Thyroid gland (tissue), 4 donors: ENCODE measurements at regions not wholly inside any gene's neighbourhood (a gene's known extent, or its start where the extent isn't known, plus 50 kb on each side); places are given as distances from the start of the nearest gene placed in this dataset.
A peak's percentile ranks its signal among the peaks of the same experiment; 100 is the strongest.

ENCODE experiments used
- DNase-seq, 2 donors: peaks; one replicate each; pipeline ENCODE4 v3.0.0-alpha.2; 2019
- H3K27ac ChIP-seq, 3 donors: fragments of 200-600 bp; sonication (generic); 1 replicate in 2 of 3; 2 replicates in 1 of 3; pipeline ENCODE4 v1.5.1; 2016 to 2019; ENCODE audit warnings: mild to moderate bottlenecking in 1 of 3, moderate library complexity in 1 of 3
- H3K27me3 ChIP-seq: fragments of 200-600 bp; sonication (generic); one replicate; pipeline ENCODE4 v1.5.1; 2019
- H3K36me3 ChIP-seq, 2 donors: fragments of 200-600 bp; sonication (generic); one replicate each; pipeline ENCODE4 v1.5.1; 2016 to 2019
- H3K4me1 ChIP-seq, 2 donors: fragments of 200-600 bp; sonication (generic); one replicate each; pipeline ENCODE4 v1.5.1; 2017 to 2019
- H3K4me3 ChIP-seq, 3 donors: fragments of 200-600 bp; sonication (generic); replicated peaks in 1 of 3; 1 replicate in 2 of 3; 2 replicates in 1 of 3; pipeline ENCODE4 v1.5.1; 2016; ENCODE audit warnings: mild to moderate bottlenecking in 1 of 3
- H3K9me3 ChIP-seq: fragments of 200-600 bp; sonication (generic); one replicate; pipeline ENCODE4 v1.5.1; 2017
- POLR2A ChIP-seq, 2 donors: fragments of 450-650 bp; IDR thresholded peaks; one replicate each; pipeline ENCODE4 v1.6.1; 2017; ENCODE audit warnings: antibody characterized with exemption in 2 of 2, mild to moderate bottlenecking in 2 of 2, moderate library complexity in 1 of 2
- WGBS, 2 donors: methylation state at CpG; one replicate each; pipeline ENCODE4 v1.1.5; 2017; 5-methylcytosine and 5-hydroxymethylcytosine counted together
- intact Hi-C: fragments of 100-400 bp; cut with DNase I; formaldehyde crosslinking; loops from one replicate; pipeline ENCODE4 v1.15.1; 2023
- TF ChIP-seq, protein P1 (sequence below), 6 experiments: fragments of 200-600 bp in 3 of 6; fragments of 450-650 bp in 3 of 6; sonication (generic) in 3 of 6; IDR thresholded peaks; one replicate each; pipeline ENCODE4 v1.5.1; 2016 to 2019; ENCODE audit warnings: antibody characterized with exemption in 6 of 6, mild to moderate bottlenecking in 2 of 6, inconsistent platforms in 1 of 6, moderate library complexity in 1 of 6

- WGBS, 2 donors, result 23 to 39% methylated on average over 8 of the region's 8 CpGs
- Histone ChIP-seq H3K27ac (no peak overlapping the region), H3K4me3 (no peak overlapping the region), H3K36me3 (no peaks in the 10 kb centered on the region), H3K4me1 (peaks cover 0 to 6% of the 10 kb centered on the region in 2 donors), H3K27me3 (no peaks in the 10 kb centered on the region), H3K9me3 (no peaks in the 10 kb centered on the region)
- intact Hi-C loops, result no loop called here
- TF ChIP-seq, protein P1, sequence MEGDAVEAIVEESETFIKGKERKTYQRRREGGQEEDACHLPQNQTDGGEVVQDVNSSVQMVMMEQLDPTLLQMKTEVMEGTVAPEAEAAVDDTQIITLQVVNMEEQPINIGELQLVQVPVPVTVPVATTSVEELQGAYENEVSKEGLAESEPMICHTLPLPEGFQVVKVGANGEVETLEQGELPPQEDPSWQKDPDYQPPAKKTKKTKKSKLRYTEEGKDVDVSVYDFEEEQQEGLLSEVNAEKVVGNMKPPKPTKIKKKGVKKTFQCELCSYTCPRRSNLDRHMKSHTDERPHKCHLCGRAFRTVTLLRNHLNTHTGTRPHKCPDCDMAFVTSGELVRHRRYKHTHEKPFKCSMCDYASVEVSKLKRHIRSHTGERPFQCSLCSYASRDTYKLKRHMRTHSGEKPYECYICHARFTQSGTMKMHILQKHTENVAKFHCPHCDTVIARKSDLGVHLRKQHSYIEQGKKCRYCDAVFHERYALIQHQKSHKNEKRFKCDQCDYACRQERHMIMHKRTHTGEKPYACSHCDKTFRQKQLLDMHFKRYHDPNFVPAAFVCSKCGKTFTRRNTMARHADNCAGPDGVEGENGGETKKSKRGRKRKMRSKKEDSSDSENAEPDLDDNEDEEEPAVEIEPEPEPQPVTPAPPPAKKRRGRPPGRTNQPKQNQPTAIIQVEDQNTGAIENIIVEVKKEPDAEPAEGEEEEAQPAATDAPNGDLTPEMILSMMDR (IDR thresholded peaks at IDR 0.05), result peak in 1 of 6 experiments; percentile 8
- no peak for TF ChIP-seq POLR2A (IDR thresholded peaks at IDR 0.05)
- peak; percentile 75 to 81 for DNase-seq
These were observed 75.3 kb upstream of the PJA2 start for GRCh38 chr5:109485030-109485429.

GRCh38 chr5:109484597-109484996, 74.8 kb upstream of the PJA2 start:
- intact Hi-C loops, result no loop called here
- Histone ChIP-seq H3K4me1 (peaks cover 0 to 6% of the 10 kb centered on the region in 2 donors), H3K9me3 (no peaks in the 10 kb centered on the region), H3K27ac (no peak overlapping the region), H3K4me3 (no peak overlapping the region), H3K36me3 (no peaks in the 10 kb centered on the region), H3K27me3 (no peaks in the 10 kb centered on the region)
- no peak for DNase-seq
- TF ChIP-seq, protein P1 (IDR thresholded peaks at IDR 0.05), result no peak
- TF ChIP-seq POLR2A (IDR thresholded peaks at IDR 0.05), result no peak
- WGBS, 2 donors, result 19 to 45% methylated on average over 3 of the region's 3 CpGs

GRCh38 chr5:109483395-109483971, 73.7 kb upstream of the PJA2 start:
- no peak for TF ChIP-seq POLR2A (IDR thresholded peaks at IDR 0.05)
- TF ChIP-seq, protein P1 (IDR thresholded peaks at IDR 0.05), result no peak
- no peaks in the 10 kb centered on the region for H3K36me3 ChIP-seq
- 77% methylated on average over 2 of the region's 2 CpGs for WGBS, 2 donors
- no peak overlapping the region for H3K27ac ChIP-seq
- peaks cover 0 to 6% of the 10 kb centered on the region in 2 donors for H3K4me1 ChIP-seq
- H3K4me3 ChIP-seq, result no peak overlapping the region
- intact Hi-C loops, result no loop called here
- H3K27me3 ChIP-seq, result no peaks in the 10 kb centered on the region
- no peaks in the 10 kb centered on the region for H3K9me3 ChIP-seq
- no peak for DNase-seq

- Histone ChIP-seq H3K4me1 (peaks cover 0 to 6% of the 10 kb centered on the region in 2 donors), H3K9me3 (no peaks in the 10 kb centered on the region), H3K36me3 (no peaks in the 10 kb centered on the region), H3K4me3 (no peak overlapping the region), H3K27ac (no peak overlapping the region), H3K27me3 (no peaks in the 10 kb centered on the region)
- 94 to 99% methylated on average over 5 of the region's 5 CpGs for WGBS, 2 donors
- no peak for DNase-seq
- intact Hi-C loops, result no loop called here
- no peak for TF ChIP-seq POLR2A (IDR thresholded peaks at IDR 0.05)
- TF ChIP-seq, protein P1 (IDR thresholded peaks at IDR 0.05), result no peak
These were observed 73.0 kb upstream of the PJA2 start for GRCh38 chr5:109482748-109483147.

- TF ChIP-seq, protein P1 (IDR thresholded peaks at IDR 0.05), result peak in 3 of 6 experiments; percentile 28 to 48 (median 47)
- no peak for TF ChIP-seq POLR2A (IDR thresholded peaks at IDR 0.05)
- Histone ChIP-seq H3K9me3 (no peaks in the 10 kb centered on the region), H3K36me3 (no peaks in the 10 kb centered on the region), H3K27me3 (no peaks in the 10 kb centered on the region), H3K4me3 (no peak overlapping the region), H3K4me1 (no peaks in the 10 kb centered on the region), H3K27ac (no peak overlapping the region)
- no peak for DNase-seq
- 95% methylated on average over 2 of the region's 2 CpGs for WGBS, 2 donors
- intact Hi-C loops, result loop anchor here (10.0 kb wide), 1 partner anchor 805 kb away; no protein-coding TSS in a partner anchor
These were observed 69.6 kb upstream of the PJA2 start for GRCh38 chr5:109479260-109479860.
